ENCODE measurements at regions not wholly inside any gene's neighbourhood (a gene's known extent, or its start where the extent isn't known, plus 50 kb on each side); places are given as distances from the start of the nearest gene placed in this dataset.
"Not testable (repeated sequence)": the region's sequence is repeated elsewhere in the genome, so short reads cannot be mapped to it uniquely, and the experiment has no call there.

DNA sequence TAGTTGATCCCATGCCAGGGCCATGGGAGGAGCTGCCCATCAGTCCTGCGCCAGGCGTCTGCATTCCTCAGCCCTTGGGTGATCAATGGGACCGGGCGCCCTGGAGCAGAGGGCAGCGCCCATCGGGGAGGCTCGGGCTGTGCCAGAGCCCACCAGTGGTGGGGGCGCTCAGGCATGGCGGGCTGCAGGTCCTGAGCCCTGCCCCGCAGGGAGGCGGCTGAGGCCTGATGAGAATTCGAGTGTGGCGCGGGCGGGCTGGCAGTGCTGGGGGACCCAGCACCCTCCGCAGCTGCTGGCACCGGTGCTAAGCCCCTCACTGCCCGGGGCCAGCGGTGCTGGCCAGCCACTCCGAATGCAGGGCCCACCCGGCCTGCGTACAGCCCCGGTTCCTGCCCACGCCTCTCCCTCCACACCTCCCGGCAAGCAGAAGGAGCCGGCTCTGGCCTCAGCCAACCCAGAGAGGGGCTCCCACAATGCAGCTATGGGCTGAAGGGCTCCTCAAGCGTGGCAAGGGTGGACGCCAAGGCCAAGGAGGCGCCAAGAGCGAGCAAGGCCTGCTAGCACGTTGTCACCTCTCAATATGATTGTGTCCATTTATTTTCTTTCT, 238.1 kb upstream of the OLFM3 start:
- H3K27me3 ChIP-seq (ENCODE audit: control insufficient read depth, insufficient read depth, low read length, poor library complexity, severe bottlenecking) = no peaks in the 10 kb centered on the region
- H3K9me3 ChIP-seq (ENCODE audit: control insufficient read depth, low read length) = no peaks in the 10 kb centered on the region
- no peaks in the 10 kb centered on the region for H3K36me3 ChIP-seq (ENCODE audit: control insufficient read depth, insufficient read depth, low read length)
- WGBS, 2 experiments = 92% methylated on average over 31 of the region's 31 CpGs
- H3K4me3 ChIP-seq (ENCODE audit: insufficient read depth, low read depth, low read length) = no peak overlapping the region
- H3K4me1 ChIP-seq (ENCODE audit: control insufficient read depth, insufficient read depth, low read length) = no peaks in the 10 kb centered on the region
- H3K27ac ChIP-seq (ENCODE audit: insufficient read depth, low read depth, low read length, poor library complexity, severe bottlenecking) = no peak overlapping the region

DNA sequence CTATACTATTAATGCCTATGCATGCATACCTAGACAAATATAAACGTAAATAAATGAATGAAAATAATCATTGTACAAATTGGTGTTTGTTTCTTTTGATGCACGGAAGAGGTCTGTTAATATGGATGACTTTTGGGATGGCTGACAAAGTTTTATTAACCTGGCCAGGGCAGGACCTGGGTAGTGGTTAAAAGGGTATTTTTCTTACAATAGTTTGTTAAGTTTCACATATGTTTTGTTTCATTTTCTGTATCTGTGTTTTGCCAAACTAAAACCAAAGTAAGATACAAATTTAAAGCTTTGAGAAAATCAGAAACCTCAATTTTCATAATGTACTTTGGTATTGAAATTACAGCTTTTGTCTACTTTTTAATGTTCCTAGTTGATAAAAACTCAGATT, 222.7 kb upstream of the OLFM3 start:
- Histone ChIP-seq H3K36me3 (ENCODE audit: control insufficient read depth, insufficient read depth, low read length) (no peaks in the 10 kb centered on the region), H3K27ac (ENCODE audit: insufficient read depth, low read depth, low read length, poor library complexity, severe bottlenecking) (no peak overlapping the region), H3K27me3 (ENCODE audit: control insufficient read depth, insufficient read depth, low read length, poor library complexity, severe bottlenecking) (no peaks in the 10 kb centered on the region), H3K4me3 (ENCODE audit: insufficient read depth, low read depth, low read length) (no peak overlapping the region), H3K9me3 (ENCODE audit: control insufficient read depth, low read length) (no peaks in the 10 kb centered on the region), H3K4me1 (ENCODE audit: control insufficient read depth, insufficient read depth, low read length) (no peaks in the 10 kb centered on the region)
- WGBS, 2 experiments = 81 to 83% methylated on average over 2 of the region's 2 CpGs

DNA sequence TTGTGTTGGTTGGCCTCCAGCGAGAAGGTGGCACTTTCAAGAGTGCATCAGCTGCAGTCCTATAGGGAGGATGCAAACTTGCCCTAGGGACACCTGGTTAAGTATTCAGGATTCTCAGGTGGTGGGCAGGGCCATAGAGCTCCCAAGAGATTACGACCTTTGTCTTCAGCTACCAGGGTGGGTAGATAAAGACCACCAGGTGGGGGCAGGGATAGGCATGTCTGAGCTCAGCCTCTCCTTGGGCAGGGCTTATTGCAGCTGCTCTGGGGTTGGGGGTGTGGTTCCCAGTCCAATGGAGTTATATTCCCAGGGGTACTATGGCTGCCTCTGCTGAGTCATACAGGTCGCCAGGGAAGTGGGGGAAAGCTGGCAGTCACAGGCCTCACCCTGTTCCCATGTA, 214.2 kb upstream of the OLFM3 start:
- WGBS, 2 experiments = 87 to 92% methylated on average over 3 of the region's 3 CpGs
- H3K27ac ChIP-seq (ENCODE audit: insufficient read depth, low read depth, low read length, poor library complexity, severe bottlenecking); H3K27me3 ChIP-seq (ENCODE audit: control insufficient read depth, insufficient read depth, low read length, poor library complexity, severe bottlenecking); H3K4me3 ChIP-seq (ENCODE audit: insufficient read depth, low read depth, low read length); H3K36me3 ChIP-seq (ENCODE audit: control insufficient read depth, insufficient read depth, low read length); H3K9me3 ChIP-seq (ENCODE audit: control insufficient read depth, low read length); H3K4me1 ChIP-seq (ENCODE audit: control insufficient read depth, insufficient read depth, low read length): not testable (repeated sequence)

DNA sequence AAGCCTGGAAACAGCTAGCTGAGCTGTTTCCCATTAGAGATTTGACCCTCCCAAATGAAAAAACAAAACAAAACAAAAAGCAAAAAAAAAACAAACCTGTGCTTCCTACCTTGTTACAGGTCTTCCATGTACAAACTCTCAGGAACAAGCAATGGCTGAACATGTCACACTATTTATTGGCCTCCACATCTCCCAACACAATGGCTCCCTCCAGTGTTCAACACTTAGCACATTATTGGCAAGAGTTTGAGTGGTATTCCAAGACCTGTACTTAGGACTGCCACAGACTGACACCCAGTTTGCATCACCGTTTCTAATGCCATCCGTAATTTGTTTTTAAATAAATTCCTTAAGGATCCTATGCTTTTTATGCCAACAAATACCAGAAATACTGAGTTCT, 195.0 kb upstream of the OLFM3 start:
- Histone ChIP-seq H3K36me3 (ENCODE audit: control insufficient read depth, insufficient read depth, low read length) (no peaks in the 10 kb centered on the region), H3K4me1 (ENCODE audit: control insufficient read depth, insufficient read depth, low read length) (no peaks in the 10 kb centered on the region), H3K27ac (ENCODE audit: insufficient read depth, low read depth, low read length, poor library complexity, severe bottlenecking) (no peak overlapping the region), H3K4me3 (ENCODE audit: insufficient read depth, low read depth, low read length) (no peak overlapping the region), H3K27me3 (ENCODE audit: control insufficient read depth, insufficient read depth, low read length, poor library complexity, severe bottlenecking) (no peaks in the 10 kb centered on the region), H3K9me3 (ENCODE audit: control insufficient read depth, low read length) (no peaks in the 10 kb centered on the region)
- WGBS, 2 experiments = 67 to 83% methylated on average over 2 of the region's 2 CpGs

DNA sequence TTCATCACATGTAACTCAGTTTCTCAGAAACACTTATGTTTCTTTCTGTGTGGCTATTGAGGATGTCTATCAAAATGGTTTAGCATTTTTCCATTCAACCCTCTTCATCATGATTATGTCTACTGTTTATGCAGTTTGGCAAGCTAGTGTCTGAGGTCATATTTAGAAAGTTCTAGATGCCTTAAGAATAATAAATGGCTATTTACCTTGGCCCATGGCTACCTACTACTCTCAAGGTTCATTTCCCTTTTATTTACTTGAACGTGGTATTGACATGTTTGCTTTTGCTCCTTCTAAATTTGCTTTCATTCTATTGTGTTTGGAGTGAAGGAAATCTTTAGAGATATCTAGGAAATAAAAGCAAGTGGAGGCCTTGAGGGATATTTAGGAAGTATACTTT, 193.7 kb upstream of the OLFM3 start:
- 80 to 90% methylated on average over 1 of the region's 1 CpG for WGBS, 2 experiments
- Histone ChIP-seq H3K4me3 (ENCODE audit: insufficient read depth, low read depth, low read length) (no peak overlapping the region), H3K4me1 (ENCODE audit: control insufficient read depth, insufficient read depth, low read length) (no peaks in the 10 kb centered on the region), H3K36me3 (ENCODE audit: control insufficient read depth, insufficient read depth, low read length) (no peaks in the 10 kb centered on the region), H3K9me3 (ENCODE audit: control insufficient read depth, low read length) (no peaks in the 10 kb centered on the region), H3K27ac (ENCODE audit: insufficient read depth, low read depth, low read length, poor library complexity, severe bottlenecking) (no peak overlapping the region), H3K27me3 (ENCODE audit: control insufficient read depth, insufficient read depth, low read length, poor library complexity, severe bottlenecking) (no peaks in the 10 kb centered on the region)

DNA sequence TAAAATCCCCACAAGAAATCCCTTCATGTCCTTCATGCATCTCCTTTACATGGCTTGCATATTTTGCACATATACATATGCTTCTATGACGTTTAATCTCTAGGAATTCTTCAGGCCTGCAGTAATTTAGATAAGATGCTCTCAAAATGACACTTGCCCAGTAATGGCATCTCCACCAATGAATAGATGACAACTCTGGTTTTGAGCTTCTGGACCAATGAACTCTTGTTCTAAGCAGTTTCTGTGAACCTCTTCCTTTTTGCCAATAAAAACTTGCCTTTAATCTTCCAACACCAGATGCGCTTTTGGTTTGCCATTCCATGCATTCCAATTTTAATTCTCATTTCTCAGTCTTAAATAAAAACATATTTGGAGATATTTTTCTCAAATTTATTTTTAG, 189.8 kb upstream of the OLFM3 start:
- no peaks in the 10 kb centered on the region for H3K27me3 ChIP-seq (ENCODE audit: control insufficient read depth, insufficient read depth, low read length, poor library complexity, severe bottlenecking)
- 95 to 96% methylated on average over 1 to 2 of the region's 2 CpGs for WGBS, 2 experiments

DNA sequence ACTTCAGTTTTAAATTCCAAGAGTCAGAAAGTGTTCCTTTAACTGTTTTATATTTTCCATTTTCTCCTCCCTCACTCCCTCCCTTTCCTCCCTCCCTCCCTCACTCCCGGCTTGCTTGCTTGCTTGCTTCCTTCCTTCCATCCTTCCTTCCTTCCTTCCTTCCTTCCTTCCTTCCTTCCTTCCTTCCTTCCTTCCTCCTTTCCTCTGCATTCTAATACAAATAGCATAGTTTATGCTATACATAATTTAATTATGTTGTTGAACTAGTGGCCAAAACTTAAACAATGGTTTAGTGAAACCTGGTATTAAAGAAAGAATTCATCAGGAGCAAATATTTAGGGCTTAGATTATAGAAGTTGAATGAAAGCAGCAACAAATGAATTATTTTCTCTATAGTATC, 188.5 kb upstream of the OLFM3 start:
- no peaks in the 10 kb centered on the region for H3K4me1 ChIP-seq (ENCODE audit: control insufficient read depth, insufficient read depth, low read length)
- no peaks in the 10 kb centered on the region for H3K36me3 ChIP-seq (ENCODE audit: control insufficient read depth, insufficient read depth, low read length)
- no peaks in the 10 kb centered on the region for H3K27me3 ChIP-seq (ENCODE audit: control insufficient read depth, insufficient read depth, low read length, poor library complexity, severe bottlenecking)
- no peak overlapping the region for H3K27ac ChIP-seq (ENCODE audit: insufficient read depth, low read depth, low read length, poor library complexity, severe bottlenecking)
- H3K4me3 ChIP-seq (ENCODE audit: insufficient read depth, low read depth, low read length) = no peak overlapping the region
- WGBS, 2 experiments = 92 to 93% methylated on average over 1 of the region's 1 CpG
- no peaks in the 10 kb centered on the region for H3K9me3 ChIP-seq (ENCODE audit: control insufficient read depth, low read length)

More for the DNA sequence above, 189.8 kb upstream of the OLFM3 start:
- no peak overlapping the region for H3K27ac ChIP-seq (ENCODE audit: insufficient read depth, low read depth, low read length, poor library complexity, severe bottlenecking)
- no peaks in the 10 kb centered on the region for H3K36me3 ChIP-seq (ENCODE audit: control insufficient read depth, insufficient read depth, low read length)
- no peaks in the 10 kb centered on the region for H3K9me3 ChIP-seq (ENCODE audit: control insufficient read depth, low read length)
- no peak overlapping the region for H3K4me3 ChIP-seq (ENCODE audit: insufficient read depth, low read depth, low read length)
- H3K4me1 ChIP-seq (ENCODE audit: control insufficient read depth, insufficient read depth, low read length) = no peaks in the 10 kb centered on the region

DNA sequence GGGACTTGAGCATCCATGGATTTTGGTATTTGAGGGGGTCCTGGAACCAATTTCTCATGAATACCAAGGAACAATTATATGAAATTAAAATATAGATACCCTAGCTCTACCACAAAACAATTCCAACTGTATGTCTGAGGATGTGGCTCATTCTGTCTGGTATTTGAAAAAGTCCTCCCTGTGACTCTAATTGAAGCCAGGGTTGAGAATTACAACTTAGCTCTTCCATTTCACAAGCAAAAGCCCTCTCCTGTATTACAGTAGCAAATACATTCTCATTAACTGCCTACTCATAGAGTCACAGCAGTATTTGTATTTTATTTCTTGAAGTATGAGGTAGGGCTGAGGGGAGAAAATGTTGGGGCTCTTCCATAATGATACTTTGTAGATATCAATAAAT, 187.8 kb upstream of the OLFM3 start:
- no peak overlapping the region for H3K4me3 ChIP-seq (ENCODE audit: insufficient read depth, low read depth, low read length)
- no peaks in the 10 kb centered on the region for H3K36me3 ChIP-seq (ENCODE audit: control insufficient read depth, insufficient read depth, low read length)
- no peaks in the 10 kb centered on the region for H3K9me3 ChIP-seq (ENCODE audit: control insufficient read depth, low read length)
- no peaks in the 10 kb centered on the region for H3K4me1 ChIP-seq (ENCODE audit: control insufficient read depth, insufficient read depth, low read length)
- no peaks in the 10 kb centered on the region for H3K27me3 ChIP-seq (ENCODE audit: control insufficient read depth, insufficient read depth, low read length, poor library complexity, severe bottlenecking)
- H3K27ac ChIP-seq (ENCODE audit: insufficient read depth, low read depth, low read length, poor library complexity, severe bottlenecking) = no peak overlapping the region

DNA sequence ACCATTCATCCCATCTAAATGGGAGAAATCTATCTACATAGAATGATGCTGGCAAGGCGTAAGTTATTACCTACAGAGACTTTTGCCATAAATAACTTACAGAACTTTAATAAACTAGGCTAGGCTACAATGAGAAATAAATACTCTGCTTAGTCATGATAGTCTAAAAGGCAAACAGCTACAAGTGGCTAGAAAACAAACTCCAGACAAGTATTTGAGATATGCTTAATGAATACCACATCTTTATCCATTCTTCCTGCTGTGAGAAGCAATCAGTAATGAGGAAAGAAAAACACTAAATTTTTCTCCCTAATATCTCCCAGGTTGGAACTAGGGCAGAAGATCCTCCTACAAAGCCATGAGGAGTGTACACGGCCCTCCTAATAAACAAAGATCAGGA, 187.0 kb upstream of the OLFM3 start:
- Histone ChIP-seq H3K27me3 (ENCODE audit: control insufficient read depth, insufficient read depth, low read length, poor library complexity, severe bottlenecking) (no peaks in the 10 kb centered on the region), H3K9me3 (ENCODE audit: control insufficient read depth, low read length) (no peaks in the 10 kb centered on the region), H3K4me1 (ENCODE audit: control insufficient read depth, insufficient read depth, low read length) (no peaks in the 10 kb centered on the region), H3K4me3 (ENCODE audit: insufficient read depth, low read depth, low read length) (no peak overlapping the region), H3K36me3 (ENCODE audit: control insufficient read depth, insufficient read depth, low read length) (no peaks in the 10 kb centered on the region), H3K27ac (ENCODE audit: insufficient read depth, low read depth, low read length, poor library complexity, severe bottlenecking) (no peak overlapping the region)
- 98 to 100% methylated on average over 1 to 2 of the region's 2 CpGs for WGBS, 2 experiments

DNA sequence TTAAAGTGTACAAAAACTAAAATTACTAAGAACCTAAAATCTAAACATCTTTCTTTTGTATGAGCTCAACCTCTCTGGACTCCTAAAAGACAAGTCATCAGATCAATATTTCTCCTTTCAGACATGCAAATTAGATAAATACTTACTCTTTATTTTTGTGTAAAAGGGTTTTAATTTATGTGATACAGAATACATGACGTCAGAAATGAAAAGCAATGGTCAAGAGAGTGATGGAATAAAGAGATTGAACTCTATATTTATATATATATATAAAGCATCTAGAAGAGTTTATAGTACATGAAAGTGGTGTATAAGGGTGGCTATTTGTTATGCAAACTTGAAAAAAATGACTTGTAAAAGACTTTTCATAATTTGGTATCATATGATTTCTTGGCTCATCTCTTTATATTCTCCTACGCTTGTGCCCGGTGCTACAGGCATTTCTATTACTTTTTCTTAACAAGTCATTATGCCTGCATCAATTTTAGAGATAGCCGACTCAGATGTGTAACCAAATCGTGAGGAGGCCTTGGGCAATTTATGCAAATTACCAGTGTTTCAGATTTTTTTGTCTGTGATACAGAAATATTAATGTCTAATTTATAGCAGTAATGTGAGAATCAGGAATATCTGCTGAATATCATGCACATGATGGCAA, 186.0 kb upstream of the OLFM3 start:
- no peaks in the 10 kb centered on the region for H3K36me3 ChIP-seq (ENCODE audit: control insufficient read depth, insufficient read depth, low read length)
- no peaks in the 10 kb centered on the region for H3K4me1 ChIP-seq (ENCODE audit: control insufficient read depth, insufficient read depth, low read length)
- WGBS, 2 experiments = 92 to 100% methylated on average over 4 of the region's 5 CpGs
- no peaks in the 10 kb centered on the region for H3K9me3 ChIP-seq (ENCODE audit: control insufficient read depth, low read length)
- H3K27me3 ChIP-seq (ENCODE audit: control insufficient read depth, insufficient read depth, low read length, poor library complexity, severe bottlenecking) = no peaks in the 10 kb centered on the region
- no peak overlapping the region for H3K27ac ChIP-seq (ENCODE audit: insufficient read depth, low read depth, low read length, poor library complexity, severe bottlenecking)
- no peak overlapping the region for H3K4me3 ChIP-seq (ENCODE audit: insufficient read depth, low read depth, low read length)

DNA sequence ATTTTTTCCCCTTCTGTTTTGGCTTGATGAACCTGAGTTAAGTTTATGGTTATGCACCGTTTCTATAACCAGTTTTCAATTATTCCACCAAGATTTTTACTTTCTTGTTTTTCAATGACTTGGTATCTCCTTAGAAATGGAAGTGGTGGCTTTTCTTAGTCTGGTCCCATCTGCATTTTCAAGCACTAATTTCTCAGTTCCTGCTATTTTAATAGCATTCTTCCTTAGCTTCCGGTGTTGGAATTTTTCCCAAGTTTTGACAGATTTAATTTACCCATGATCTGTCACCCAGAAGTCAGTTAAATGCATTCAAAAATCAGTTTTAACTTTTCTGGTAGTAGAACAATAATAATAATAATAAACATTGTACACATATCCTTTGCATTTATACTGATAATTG, 184.6 kb upstream of the OLFM3 start:
- H3K9me3 ChIP-seq (ENCODE audit: control insufficient read depth, low read length) = no peaks in the 10 kb centered on the region
- 80 to 96% methylated on average over 1 to 2 of the region's 2 CpGs for WGBS, 2 experiments

More for the DNA sequence above, 184.6 kb upstream of the OLFM3 start:
- H3K4me1 ChIP-seq (ENCODE audit: control insufficient read depth, insufficient read depth, low read length) = no peaks in the 10 kb centered on the region
- H3K36me3 ChIP-seq (ENCODE audit: control insufficient read depth, insufficient read depth, low read length) = no peaks in the 10 kb centered on the region
- no peaks in the 10 kb centered on the region for H3K27me3 ChIP-seq (ENCODE audit: control insufficient read depth, insufficient read depth, low read length, poor library complexity, severe bottlenecking)
- no peak overlapping the region for H3K4me3 ChIP-seq (ENCODE audit: insufficient read depth, low read depth, low read length)
- no peak overlapping the region for H3K27ac ChIP-seq (ENCODE audit: insufficient read depth, low read depth, low read length, poor library complexity, severe bottlenecking)
